ENCODE measurements at regions not wholly inside any gene's neighbourhood (a gene's known extent, or its start where the extent isn't known, plus 50 kb on each side); places are given as distances from the start of the nearest gene placed in this dataset.

- DNase-seq: no peak
Measured at GRCh38 chr7:42485301-42485766, 248.3 kb upstream of the GLI3 start.

DNA sequence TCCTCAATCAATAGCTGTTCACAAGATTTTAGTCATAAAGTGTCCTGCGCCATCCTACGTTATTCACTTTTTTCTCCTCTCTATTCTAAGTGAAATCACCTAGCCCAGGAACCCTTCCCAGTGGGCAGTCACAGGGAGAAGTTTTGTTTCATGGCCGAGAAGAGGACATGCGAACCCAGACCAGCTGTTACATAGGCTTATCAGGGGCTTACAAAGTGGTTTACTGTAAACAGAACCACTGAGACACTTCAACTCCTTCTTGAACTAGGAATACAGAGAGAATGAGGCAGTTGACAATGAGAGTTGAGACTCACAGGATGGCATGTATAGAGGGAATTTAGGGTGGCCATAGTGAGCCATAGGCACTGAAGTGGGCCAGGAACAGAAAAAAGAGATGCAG, 246.9 kb upstream of the GLI3 start:
- no peak for DNase-seq

DNA sequence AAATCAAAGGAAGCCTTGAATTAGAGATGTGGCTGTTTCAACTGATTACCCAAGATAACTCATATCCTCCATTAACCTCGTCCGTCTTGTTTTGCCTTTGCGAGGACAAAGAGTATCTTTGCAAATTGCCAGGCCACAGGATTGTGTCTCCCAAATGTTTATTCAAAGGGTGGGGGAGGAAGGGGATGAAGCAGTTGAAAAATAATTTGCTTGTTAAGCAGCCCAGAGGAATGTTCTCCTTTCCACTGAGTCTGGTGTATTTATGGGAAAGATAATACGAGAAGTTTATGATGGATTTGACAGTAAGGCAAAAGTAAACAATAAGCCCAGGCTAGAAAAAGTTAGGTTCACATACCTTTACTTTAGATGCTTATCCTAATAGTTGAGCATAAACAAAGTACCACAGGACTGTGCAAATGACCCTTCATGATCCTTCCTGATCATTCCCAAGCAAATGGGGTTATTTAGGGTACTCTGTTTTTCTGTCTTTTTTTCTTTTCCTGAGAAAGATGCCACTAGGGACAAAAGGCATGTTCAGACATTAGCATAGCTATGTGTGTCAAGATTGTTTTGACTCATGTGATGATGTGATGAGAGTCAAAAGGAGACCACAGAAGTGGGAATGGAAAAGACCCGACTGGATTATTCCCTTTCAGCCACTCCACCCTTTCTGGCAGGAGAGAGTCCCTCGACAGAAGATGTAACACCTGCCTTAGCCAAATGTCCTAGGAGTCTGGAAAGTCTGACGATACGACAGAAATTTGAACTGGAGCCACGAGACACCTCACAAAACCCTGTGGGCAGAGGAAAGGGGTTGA, 243.0 kb upstream of the GLI3 start:
- no peak for DNase-seq

DNA sequence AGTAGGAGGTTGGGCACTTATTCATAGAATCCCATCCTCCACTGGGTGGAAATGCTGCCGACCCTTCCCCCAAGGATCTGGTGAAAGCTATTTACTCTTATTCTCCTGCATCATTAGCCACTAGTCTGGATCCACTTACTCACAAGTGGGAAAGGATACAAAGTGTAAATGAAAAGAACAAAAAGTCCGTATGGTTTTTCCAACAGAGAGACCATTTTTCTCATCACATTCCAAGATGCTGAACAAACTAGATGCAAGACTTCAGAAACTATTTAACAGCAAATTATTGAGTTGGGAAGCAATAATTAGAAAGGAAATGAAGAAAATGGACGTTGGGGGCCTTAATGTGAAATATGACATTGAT, 242.4 kb upstream of the GLI3 start:
- no peak for DNase-seq

DNA sequence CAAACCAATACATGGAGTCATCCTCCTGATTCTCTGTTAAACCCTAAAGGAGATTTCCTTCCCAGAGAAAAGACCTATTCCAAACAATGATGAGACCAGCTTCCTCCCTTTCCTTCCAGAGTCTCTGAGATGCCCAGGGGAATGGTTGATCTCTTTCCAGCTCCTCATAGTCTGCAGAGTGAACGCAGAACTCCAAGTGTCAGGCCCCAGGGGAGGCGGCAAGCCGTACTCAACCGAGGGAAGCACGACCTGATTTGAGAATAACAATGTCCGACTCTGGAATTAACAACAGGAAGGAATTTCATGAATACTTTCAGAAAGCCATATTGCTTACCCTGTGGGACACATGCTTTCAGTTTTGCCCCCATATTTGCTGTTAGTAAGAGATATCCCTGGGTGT, 241.7 kb upstream of the GLI3 start:
- no peak for DNase-seq

- DNase-seq: no peak
Measured at GRCh38 chr7:42476255-42476654, 239.2 kb upstream of the GLI3 start.

DNA sequence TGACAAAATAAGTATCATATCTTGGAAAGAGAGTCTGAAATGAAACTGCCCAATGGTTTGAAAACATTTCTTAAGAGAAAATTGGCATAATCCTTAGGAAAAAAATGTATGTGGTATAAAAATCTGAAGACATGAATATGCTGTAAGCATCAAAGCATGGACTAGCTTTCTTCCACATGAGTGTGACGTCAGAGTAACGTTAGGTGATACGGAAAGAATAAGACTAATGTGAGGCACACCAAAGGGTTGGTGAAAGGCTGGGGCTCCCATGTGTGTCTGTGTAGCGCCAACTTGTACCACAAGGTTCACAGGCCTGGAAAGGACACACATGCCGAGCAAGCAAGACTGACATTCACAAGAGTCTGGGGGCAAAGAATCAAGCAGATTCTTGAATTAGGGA, 238.1 kb upstream of the GLI3 start:
- no peak for DNase-seq

DNA sequence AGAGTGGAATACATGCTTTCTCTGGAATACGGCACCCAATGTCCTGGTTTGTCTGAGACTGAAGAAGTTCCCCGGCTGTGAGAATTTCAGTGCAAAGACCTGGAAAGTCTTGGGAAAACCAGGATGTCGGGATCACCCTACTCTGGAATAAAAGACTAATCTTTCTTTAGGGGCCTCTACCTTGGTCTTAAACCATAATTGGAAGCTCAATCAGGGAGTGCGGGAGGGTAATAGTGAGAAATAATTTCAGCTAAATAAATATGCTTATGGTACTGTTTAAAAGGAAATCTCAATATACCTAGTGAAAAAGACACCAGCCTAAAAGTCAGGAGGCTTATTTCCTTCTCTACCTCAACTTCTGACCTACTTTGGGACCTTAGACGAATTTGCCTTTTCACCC, 236.1 kb upstream of the GLI3 start:
- DNase-seq: no peak

DNA sequence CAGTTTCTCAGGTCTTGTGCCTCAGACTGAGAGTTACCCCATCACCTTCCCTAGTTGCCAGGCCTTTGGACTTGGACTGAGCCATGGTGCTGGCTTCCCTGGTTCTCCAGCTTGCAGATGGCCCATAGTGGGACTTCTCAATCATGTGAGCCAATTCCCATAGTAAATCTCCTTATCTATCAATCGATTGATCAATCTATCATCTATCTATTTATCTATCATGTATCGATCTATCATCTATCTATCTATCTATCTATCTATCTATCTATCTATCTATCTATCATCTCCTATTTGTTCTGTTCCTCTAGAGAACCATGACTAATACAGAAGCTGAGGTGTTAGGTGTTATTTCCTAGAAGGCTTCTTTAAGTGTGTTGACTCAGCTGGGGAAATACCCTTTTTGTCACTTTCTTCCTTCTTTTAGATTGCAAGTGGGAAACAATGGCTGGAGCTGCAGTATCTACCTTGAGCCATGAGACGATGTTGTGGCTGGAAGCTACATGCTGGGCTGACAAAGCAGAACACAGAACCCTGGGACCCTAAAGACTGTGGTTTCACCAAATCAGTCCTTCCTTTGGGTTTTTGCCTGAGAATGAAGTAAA, 234.7 kb upstream of the GLI3 start:
- no peak for DNase-seq

- no peak for DNase-seq
Measured at GRCh38 chr7:42469341-42469740, 232.3 kb upstream of the GLI3 start.

DNA sequence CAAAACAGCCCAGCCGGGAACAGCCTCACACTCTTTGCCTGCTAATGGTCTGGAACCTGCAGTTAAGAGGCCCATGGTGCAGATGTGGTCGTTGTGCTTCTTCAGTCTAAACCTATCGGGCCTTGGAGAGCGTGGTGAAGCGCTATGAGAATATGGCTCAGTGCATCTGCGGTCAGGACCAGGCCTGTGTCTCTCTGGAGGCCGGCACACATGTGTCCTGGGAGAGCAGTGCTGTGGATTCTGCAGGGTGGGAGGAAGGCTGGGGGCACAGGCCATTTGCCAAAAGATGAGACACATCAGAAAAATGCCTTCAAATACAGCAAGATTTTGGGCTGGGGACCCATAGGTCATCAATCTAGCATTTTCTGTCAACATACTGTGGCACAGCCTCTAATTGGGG, 231.5 kb upstream of the GLI3 start:
- no peak for DNase-seq

DNA sequence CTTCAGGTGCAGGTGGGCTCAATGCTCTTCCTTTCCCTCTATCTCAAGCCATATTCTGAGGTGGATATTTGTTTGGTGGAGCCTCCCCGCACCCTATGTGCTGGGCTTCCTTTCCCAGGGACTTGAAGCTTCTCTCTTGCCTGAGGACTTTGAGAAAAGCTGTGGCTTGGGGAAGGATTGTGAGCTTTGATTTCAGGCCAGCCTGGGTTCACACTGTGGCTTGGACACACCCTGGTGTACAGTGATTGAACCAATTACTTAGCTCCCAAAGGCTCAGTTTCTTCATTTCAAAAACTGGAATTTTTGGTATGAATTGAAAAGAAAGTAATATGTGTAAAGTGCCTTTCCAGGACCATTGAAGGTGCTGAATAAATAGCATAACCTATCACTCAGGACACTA, 224.5 kb upstream of the GLI3 start:
- DNase-seq: no peak

GRCh38 chr7:42460933-42461332, 223.9 kb upstream of the GLI3 start:
- no peak for DNase-seq

DNA sequence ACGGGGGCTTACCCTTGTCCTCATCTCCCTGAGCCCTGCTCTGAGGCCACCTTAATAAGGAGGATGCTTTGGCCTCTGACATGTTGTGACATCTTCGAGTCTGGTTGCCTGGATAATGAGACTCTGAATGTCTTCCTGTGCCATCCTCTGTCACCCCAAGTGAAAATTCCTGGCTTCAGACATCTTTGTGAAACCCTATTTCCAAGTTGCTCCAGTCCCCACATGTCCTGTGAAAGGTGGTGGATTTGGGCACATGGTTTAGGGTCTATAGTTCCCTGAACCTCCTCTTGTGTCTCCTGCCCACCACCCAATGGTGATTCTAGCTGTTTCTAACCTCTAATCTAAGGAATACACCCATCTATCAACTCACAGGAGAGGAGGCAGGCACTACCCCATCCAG, 223.1 kb upstream of the GLI3 start:
- DNase-seq: no peak

GRCh38 chr7:42457663-42458062, 220.7 kb upstream of the GLI3 start:
- DNase-seq: no peak

- DNase-seq: no peak
Measured at GRCh38 chr7:42456756-42457276, 219.8 kb upstream of the GLI3 start.

DNA sequence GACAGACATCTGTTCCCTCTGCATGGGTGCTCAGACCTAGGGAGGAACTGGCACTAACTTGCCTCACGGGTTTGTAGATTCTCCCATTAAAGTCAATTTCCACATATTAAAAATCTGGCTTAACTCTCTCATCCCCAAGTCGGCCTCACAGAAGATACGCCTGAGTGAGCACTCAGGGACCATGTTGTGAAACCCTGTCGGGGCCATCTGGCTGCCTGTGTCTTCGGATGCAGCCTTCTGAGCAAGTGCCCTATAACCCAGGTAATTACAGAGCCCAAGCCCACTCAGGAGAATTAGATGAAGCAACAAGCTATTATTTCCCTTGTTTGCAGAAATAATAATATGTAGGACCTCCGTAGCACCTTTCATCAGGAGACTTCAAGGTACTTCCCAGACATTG, 219.3 kb upstream of the GLI3 start:
- no peak for DNase-seq

GRCh38 chr7:42453931-42454361, 216.9 kb upstream of the GLI3 start:
- no peak for DNase-seq

DNA sequence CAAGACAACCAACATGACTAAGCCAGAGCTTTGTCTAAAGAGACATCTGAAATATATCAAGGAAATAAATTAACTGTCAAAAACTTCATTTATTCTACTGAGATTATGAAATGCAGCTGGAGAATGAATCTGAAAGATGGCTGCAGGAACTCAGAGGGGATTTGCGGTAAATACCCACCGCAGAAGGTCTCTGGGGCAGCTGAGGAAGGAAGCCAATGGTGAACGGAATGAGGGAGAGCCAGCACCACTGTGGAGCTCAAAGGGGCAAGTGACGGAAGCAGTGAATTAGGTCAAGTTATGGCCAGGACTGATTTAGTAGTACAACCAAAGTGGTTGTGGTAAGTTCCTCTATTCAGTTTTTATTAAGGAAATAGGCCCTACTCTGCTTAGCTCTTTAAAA, 215.3 kb upstream of the GLI3 start:
- DNase-seq: no peak

DNA sequence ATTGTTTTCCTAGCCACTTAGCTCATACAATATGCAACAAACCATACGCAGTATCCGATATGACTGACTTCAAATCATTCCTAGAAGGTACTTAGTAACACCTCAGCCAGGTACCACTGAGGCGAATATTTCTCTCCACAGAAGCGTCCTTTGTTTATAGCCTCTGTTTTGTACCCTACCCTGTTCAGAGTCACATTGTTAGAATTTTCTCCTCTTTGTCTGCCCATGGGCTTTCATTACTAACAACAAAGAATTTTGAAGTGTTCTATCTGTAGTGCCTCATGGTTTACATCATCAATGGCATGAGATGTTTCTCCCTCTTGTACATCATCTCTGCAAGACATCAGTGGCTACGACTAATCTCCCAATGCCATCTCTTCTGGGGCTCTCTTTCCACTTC, 212.4 kb upstream of the GLI3 start:
- no peak for DNase-seq

GRCh38 chr7:42448901-42449300, 211.9 kb upstream of the GLI3 start:
- no peak for DNase-seq

DNA sequence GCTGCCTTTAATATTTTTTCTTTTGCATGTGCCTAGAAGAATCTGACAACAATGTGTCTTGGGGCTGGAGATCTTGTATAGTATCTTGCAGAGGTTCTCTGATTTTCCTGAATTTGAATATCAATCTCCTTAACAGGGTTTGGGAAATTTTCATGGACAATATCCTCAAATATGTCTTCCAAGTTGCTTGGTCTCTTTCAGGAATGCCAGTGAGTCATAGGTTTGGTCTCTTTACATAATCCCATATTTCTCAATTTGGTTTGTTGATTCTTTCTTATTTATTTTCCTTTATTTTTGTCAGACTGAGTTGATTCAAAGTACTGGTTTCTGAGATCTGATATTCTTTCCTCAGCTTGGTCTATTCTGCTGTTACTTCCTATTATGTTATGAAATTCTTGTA, 208.7 kb upstream of the GLI3 start:
- DNase-seq: no peak

- no peak for DNase-seq
Measured at GRCh38 chr7:42440951-42441350, 203.9 kb upstream of the GLI3 start.

- DNase-seq: no peak
Measured at GRCh38 chr7:42432644-42433043, 195.6 kb upstream of the GLI3 start.

GRCh38 chr7:42431873-42432272, 194.9 kb upstream of the GLI3 start:
- DNase-seq: no peak

Data from inflammatory macrophage treated with lipopolysaccharide for 4 hours (primary cell).